Lung (tissue), 11 donors: ENCODE measurements at regions not wholly inside any gene's neighbourhood (a gene's known extent, or its start where the extent isn't known, plus 50 kb on each side); places are given as distances from the start of the nearest gene placed in this dataset.

Experiments used
- ATAC-seq: fragments of 200-7000 bp; cut with Tn5 transposase; one replicate; pipeline ENCODE4 v1.9.1; 2020; ENCODE audit warnings: moderate number of reproducible peaks; ENCODE audit not compliant: insufficient read depth, low FRiP score
- DNase-seq, 3 donors: peaks; one replicate each; pipeline ENCODE4 v3.0.0-alpha.2; 2013 to 2017
- H3K27ac ChIP-seq, 2 donors: one replicate each; pipeline ENCODE4 v1.5.1; 2013; ENCODE audit warnings: mild to moderate bottlenecking in 2 of 2, moderate library complexity in 2 of 2, control low read depth in 1 of 2, inconsistent platforms in 1 of 2, low read depth in 1 of 2, low read length in 1 of 2
- H3K27me3 ChIP-seq, 3 donors: one replicate each; pipeline ENCODE4 v1.5.1; 2013; ENCODE audit warnings: low read length in 2 of 3; ENCODE audit not compliant: control insufficient read depth in 3 of 3, insufficient read depth in 3 of 3
- H3K36me3 ChIP-seq, 4 donors: one replicate each; pipeline ENCODE4 v1.5.1; 2013; ENCODE audit warnings: low read length in 4 of 4, mild to moderate bottlenecking in 1 of 4, moderate library complexity in 1 of 4; ENCODE audit not compliant: control insufficient read depth in 4 of 4, insufficient read depth in 4 of 4
- H3K4me1 ChIP-seq, 5 donors: one replicate each; pipeline ENCODE4 v1.5.1; 2013; ENCODE audit warnings: low read length in 5 of 5, mild to moderate bottlenecking in 2 of 5, moderate library complexity in 1 of 5; ENCODE audit not compliant: control insufficient read depth in 5 of 5, insufficient read depth in 5 of 5
- H3K4me3 ChIP-seq: one replicate; pipeline ENCODE4 v1.5.1; 2013; ENCODE audit warnings: mild to moderate bottlenecking, control low read depth, moderate library complexity
- H3K9ac ChIP-seq, 2 donors: one replicate each; pipeline ENCODE4 v1.5.1; 2013; ENCODE audit warnings: low read length in 2 of 2, control low read depth in 1 of 2; ENCODE audit not compliant: insufficient read depth in 1 of 2
- H3K9me3 ChIP-seq, 4 donors: one replicate each; pipeline ENCODE4 v1.5.1; 2013; ENCODE audit warnings: low read length in 3 of 4, mild to moderate bottlenecking in 1 of 4, moderate library complexity in 1 of 4; ENCODE audit not compliant: control insufficient read depth in 4 of 4, insufficient read depth in 3 of 4
- WGBS, 2 donors: extraction: QIAGEN DNeasy Blood & Tissue Kit; methylation state at CpG; one replicate each; pipeline ENCODE4 v1.1.7; 2013; 5-methylcytosine and 5-hydroxymethylcytosine counted together
- TF ChIP-seq, protein P1 (sequence below): IDR thresholded peaks from 2 replicates; pipeline ENCODE4 v1.5.1; 2012; ENCODE audit warnings: mild to moderate bottlenecking; ENCODE audit errors: control extremely low read depth, extremely low read depth
- donor health status: control.
- donor health status: control.
- donor health status: Bipolar disorder and iron deficiency.
- donor health status: healthy.
- donor health status: DM: yes; HTN: yes; CAD: no.

DNA sequence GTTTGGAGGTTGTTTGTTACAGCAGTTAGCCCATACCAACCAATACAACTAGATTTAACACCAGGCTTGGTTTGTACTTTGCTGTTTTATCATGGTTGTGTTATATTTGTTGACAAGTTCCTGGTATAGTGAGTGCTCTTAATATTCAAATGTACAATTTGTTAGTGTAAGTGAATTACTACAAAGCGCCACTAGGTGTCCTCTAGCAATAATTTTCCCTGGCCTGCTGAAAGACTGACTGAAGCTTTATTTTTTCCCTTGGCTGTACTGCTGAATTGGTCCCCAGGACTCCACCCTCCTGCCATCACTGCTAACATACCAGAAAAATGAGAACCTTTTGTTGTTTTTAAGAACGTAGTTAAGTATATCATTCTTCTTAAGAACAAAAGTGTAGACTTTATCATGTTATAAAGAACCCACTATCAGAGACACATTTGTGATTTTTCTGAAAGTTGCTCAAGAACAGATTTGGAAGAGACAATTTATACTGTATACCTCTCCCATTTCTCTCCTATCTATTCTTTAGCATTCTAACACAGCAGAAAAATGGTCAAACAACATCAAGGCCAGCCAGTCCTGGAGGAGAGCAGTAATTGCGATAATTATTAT is 75.3 kb upstream of the FAR2 start:
- TF ChIP-seq, protein P1, sequence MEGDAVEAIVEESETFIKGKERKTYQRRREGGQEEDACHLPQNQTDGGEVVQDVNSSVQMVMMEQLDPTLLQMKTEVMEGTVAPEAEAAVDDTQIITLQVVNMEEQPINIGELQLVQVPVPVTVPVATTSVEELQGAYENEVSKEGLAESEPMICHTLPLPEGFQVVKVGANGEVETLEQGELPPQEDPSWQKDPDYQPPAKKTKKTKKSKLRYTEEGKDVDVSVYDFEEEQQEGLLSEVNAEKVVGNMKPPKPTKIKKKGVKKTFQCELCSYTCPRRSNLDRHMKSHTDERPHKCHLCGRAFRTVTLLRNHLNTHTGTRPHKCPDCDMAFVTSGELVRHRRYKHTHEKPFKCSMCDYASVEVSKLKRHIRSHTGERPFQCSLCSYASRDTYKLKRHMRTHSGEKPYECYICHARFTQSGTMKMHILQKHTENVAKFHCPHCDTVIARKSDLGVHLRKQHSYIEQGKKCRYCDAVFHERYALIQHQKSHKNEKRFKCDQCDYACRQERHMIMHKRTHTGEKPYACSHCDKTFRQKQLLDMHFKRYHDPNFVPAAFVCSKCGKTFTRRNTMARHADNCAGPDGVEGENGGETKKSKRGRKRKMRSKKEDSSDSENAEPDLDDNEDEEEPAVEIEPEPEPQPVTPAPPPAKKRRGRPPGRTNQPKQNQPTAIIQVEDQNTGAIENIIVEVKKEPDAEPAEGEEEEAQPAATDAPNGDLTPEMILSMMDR = peak; percentile 46
- DNase-seq = peak in 2 of 3 donors; percentile 49 to 65
- Histone ChIP-seq H3K4me1 (no peaks in the 10 kb centered on the region), H3K36me3 (no peaks in the 10 kb centered on the region), H3K27me3 (no peaks in the 10 kb centered on the region), H3K27ac (no peak overlapping the region), H3K9ac (no peak overlapping the region), H3K9me3 (no peaks in the 10 kb centered on the region), H3K4me3 (no peak overlapping the region)
- WGBS, 2 donors = 34 to 36% methylated on average over 3 of the region's 3 CpGs
- peak; percentile 82 for ATAC-seq

DNA sequence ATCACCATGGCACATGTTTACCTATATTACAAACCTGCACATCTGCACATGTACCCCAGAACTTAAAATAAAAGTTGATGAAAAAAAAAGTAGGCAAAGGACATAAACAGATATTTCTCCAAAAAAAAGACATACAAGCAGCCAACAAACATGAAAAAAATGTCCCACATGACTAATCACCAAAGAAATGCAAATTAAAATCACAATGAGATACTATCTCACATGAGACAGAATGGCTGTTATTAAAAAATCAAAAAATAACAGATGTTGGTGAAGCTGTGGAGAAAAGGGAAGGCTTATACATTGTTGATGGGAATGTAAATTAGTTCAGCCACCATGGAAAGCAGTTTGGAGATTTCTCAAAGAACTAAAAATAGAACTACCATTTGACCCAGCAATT is 68.0 kb upstream of the FAR2 start:
- TF ChIP-seq, protein P1 = no peak

DNA sequence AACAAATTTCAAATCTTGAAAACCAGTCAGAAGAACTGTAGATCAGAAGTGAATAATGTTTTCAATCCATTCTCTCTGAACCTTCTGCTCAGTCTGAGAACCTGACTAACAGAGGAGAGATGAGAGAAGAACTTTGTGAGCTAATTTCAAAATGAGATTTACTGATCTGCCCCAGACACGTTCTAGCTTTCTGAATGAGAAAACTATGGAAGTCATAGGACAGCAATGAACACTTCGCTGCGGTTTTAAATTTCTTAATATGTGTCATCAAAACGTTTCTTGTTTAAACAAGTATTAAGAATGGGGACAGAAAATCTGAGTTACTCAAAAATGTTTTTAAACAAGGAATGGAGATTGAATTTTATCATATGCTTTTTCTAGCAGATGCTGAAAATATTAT is 66.6 kb upstream of the FAR2 start:
- no peak overlapping the region for H3K4me3 ChIP-seq
- DNase-seq (no peak), ATAC-seq (no peak)
- H3K27me3 ChIP-seq = no peaks in the 10 kb centered on the region
- TF ChIP-seq, protein P1 = no peak
- H3K27ac ChIP-seq = no peak overlapping the region
- no peak overlapping the region for H3K9ac ChIP-seq
- H3K36me3 ChIP-seq = no peaks in the 10 kb centered on the region
- H3K4me1 ChIP-seq = no peaks in the 10 kb centered on the region
- H3K9me3 ChIP-seq = no peaks in the 10 kb centered on the region
- WGBS, 2 donors = 66 to 83% methylated on average over 4 of the region's 4 CpGs

More for the DNA sequence above, 68.0 kb upstream of the FAR2 start:
- Histone ChIP-seq H3K27me3 (no peaks in the 10 kb centered on the region), H3K27ac (no peak overlapping the region), H3K9me3 (no peaks in the 10 kb centered on the region), H3K4me3 (no peak overlapping the region), H3K36me3 (no peaks in the 10 kb centered on the region), H3K9ac (no peak overlapping the region), H3K4me1 (no peaks in the 10 kb centered on the region)
- no peak for ATAC-seq
- DNase-seq = no peak
